Panc1 (cell line): ENCODE measurements at regions not wholly inside any gene's neighbourhood (a gene's known extent, or its start where the extent isn't known, plus 50 kb on each side); places are given as distances from the start of the nearest gene placed in this dataset.

Experiments used
- CTCF ChIP-seq: fragments of 450-650 bp; IDR thresholded peaks from 2 replicates; pipeline ENCODE4 v1.5.1; 2017; ENCODE audit warnings: mild to moderate bottlenecking
- POLR2AphosphoS5 ChIP-seq: IDR thresholded peaks from 2 replicates; pipeline ENCODE4 v1.6.1; 2012; ENCODE audit warnings: mild to moderate bottlenecking, low read depth, low read length, moderate library complexity
- REST ChIP-seq, 2 experiments: IDR thresholded peaks; 2 replicates each; pipeline ENCODE4 v1.6.1; 2011 to 2012; ENCODE audit warnings: low read depth in 2 of 2, control low read depth in 1 of 2, low read length in 1 of 2, mild to moderate bottlenecking in 1 of 2, moderate library complexity in 1 of 2; ENCODE audit not compliant: insufficient read depth in 1 of 2
- TCF7L2 ChIP-seq: IDR thresholded peaks from 2 replicates; pipeline ENCODE4 v1.6.1; 2011; ENCODE audit warnings: mild to moderate bottlenecking, low read depth, low read length, inconsistent platforms

- TF ChIP-seq CTCF (no peak), REST (IDR thresholded peaks at IDR 0.05; ENCODE audit: insufficient read depth in 1 of 2, low read depth in 2 of 2, low read length in 1 of 2) (no peak), POLR2AphosphoS5 (no peak), TCF7L2 (no peak)
These were observed 434.4 kb upstream of the RGPD4 start for GRCh38 chr2:107392241-107392704.
